NT2/D1 (cell line): ENCODE measurements at regions not wholly inside any gene's neighbourhood (a gene's known extent, or its start where the extent isn't known, plus 50 kb on each side); places are given as distances from the start of the nearest gene placed in this dataset.

ENCODE experiments used
- DNase-seq: peaks from one replicate; pipeline ENCODE4 v3.0.0-alpha.2; 2011; ENCODE audit warnings: low read depth, low spot score
- H3K27me3 ChIP-seq: 2 replicates; pipeline ENCODE4 v1.6.0; 2011; ENCODE audit warnings: mild to moderate bottlenecking; ENCODE audit not compliant: insufficient read length, insufficient read depth
- H3K36me3 ChIP-seq: 2 replicates; pipeline ENCODE4 v1.6.1; 2011; ENCODE audit warnings: mild to moderate bottlenecking, low read length, mixed read lengths; ENCODE audit not compliant: insufficient read depth, insufficient read length
- H3K4me1 ChIP-seq: 2 replicates; pipeline ENCODE4 v1.5.1; 2011; ENCODE audit not compliant: insufficient read depth, insufficient read length
- H3K4me3 ChIP-seq: 2 replicates; pipeline ENCODE4 v1.5.1; 2011; ENCODE audit warnings: low read depth; ENCODE audit not compliant: insufficient read length
- H3K9ac ChIP-seq: 2 replicates; pipeline ENCODE4 v1.6.0; 2011; ENCODE audit warnings: low read depth; ENCODE audit not compliant: insufficient read length
- H3K9me3 ChIP-seq: 2 replicates; pipeline ENCODE4 v1.5.1; 2011; ENCODE audit warnings: mild to moderate bottlenecking, low read length; ENCODE audit not compliant: insufficient read depth
- SUZ12 ChIP-seq: IDR thresholded peaks from 2 replicates; pipeline ENCODE4 v1.6.1; 2011; ENCODE audit not compliant: insufficient read length, insufficient read depth; ENCODE audit errors: extremely low read depth
- YY1 ChIP-seq: IDR thresholded peaks from 2 replicates; pipeline ENCODE4 v1.6.1; 2011; ENCODE audit not compliant: insufficient read length, insufficient read depth
- ZNF274 ChIP-seq: IDR thresholded peaks from 2 replicates; pipeline ENCODE4 v1.6.1; 2011; ENCODE audit warnings: mild to moderate bottlenecking, low read depth, low read length

- no peaks in the 10 kb centered on the region for H3K4me1 ChIP-seq
- H3K27me3 ChIP-seq = no peaks in the 10 kb centered on the region
- no peak for TF ChIP-seq ZNF274
- TF ChIP-seq SUZ12 = no peak
- no peak for TF ChIP-seq YY1
- no peak overlapping the region for H3K9ac ChIP-seq
- H3K9me3 ChIP-seq = no peaks in the 10 kb centered on the region
- no peaks in the 10 kb centered on the region for H3K36me3 ChIP-seq
- DNase-seq = no peak
- H3K4me3 ChIP-seq = no peak overlapping the region
Observed at GRCh38 chr16:80163339-80163738, 377.5 kb upstream of the DYNLRB2 start.

- H3K4me3 ChIP-seq = no peak overlapping the region
- H3K27me3 ChIP-seq = no peaks in the 10 kb centered on the region
- no peaks in the 10 kb centered on the region for H3K9me3 ChIP-seq
- no peaks in the 10 kb centered on the region for H3K4me1 ChIP-seq
- DNase-seq = no peak
- no peak overlapping the region for H3K9ac ChIP-seq
- TF ChIP-seq SUZ12 = no peak
- TF ChIP-seq YY1 = no peak
- TF ChIP-seq ZNF274 = no peak
- H3K36me3 ChIP-seq = no peaks in the 10 kb centered on the region
Observed at GRCh38 chr16:80161799-80162739, 378.7 kb upstream of the DYNLRB2 start.

- Histone ChIP-seq H3K4me3 (no peak overlapping the region), H3K27me3 (no peaks in the 10 kb centered on the region), H3K36me3 (no peaks in the 10 kb centered on the region), H3K4me1 (no peaks in the 10 kb centered on the region), H3K9ac (no peak overlapping the region), H3K9me3 (no peaks in the 10 kb centered on the region)
- no peak for DNase-seq
- no peak for TF ChIP-seq YY1
- no peak for TF ChIP-seq ZNF274
- TF ChIP-seq SUZ12 = no peak
Observed at GRCh38 chr16:80158766-80159165, 382.0 kb upstream of the DYNLRB2 start.

GRCh38 chr16:80151722-80152111 lies 389.1 kb upstream of the DYNLRB2 start:
- Histone ChIP-seq H3K36me3 (no peaks in the 10 kb centered on the region), H3K9me3 (no peaks in the 10 kb centered on the region), H3K27me3 (no peaks in the 10 kb centered on the region), H3K4me3 (no peak overlapping the region), H3K4me1 (no peaks in the 10 kb centered on the region), H3K9ac (no peak overlapping the region)
- no peak for TF ChIP-seq ZNF274
- TF ChIP-seq SUZ12 = no peak
- no peak for TF ChIP-seq YY1
- DNase-seq = no peak

GRCh38 chr16:80150978-80151721 lies 389.6 kb upstream of the DYNLRB2 start:
- no peaks in the 10 kb centered on the region for H3K36me3 ChIP-seq
- no peak overlapping the region for H3K9ac ChIP-seq
- no peaks in the 10 kb centered on the region for H3K9me3 ChIP-seq
- DNase-seq = no peak
- H3K4me3 ChIP-seq = no peak overlapping the region
- no peak for TF ChIP-seq YY1
- TF ChIP-seq SUZ12 = no peak
- no peak for TF ChIP-seq ZNF274
- H3K4me1 ChIP-seq = no peaks in the 10 kb centered on the region
- no peaks in the 10 kb centered on the region for H3K27me3 ChIP-seq

- no peaks in the 10 kb centered on the region for H3K4me1 ChIP-seq
- no peak for DNase-seq
- TF ChIP-seq ZNF274 (no peak), SUZ12 (no peak), YY1 (no peak)
Observed at GRCh38 chr16:80148826-80149225, 392.0 kb upstream of the DYNLRB2 start.

More at GRCh38 chr16:80148826-80149225, 392.0 kb upstream of the DYNLRB2 start:
- Histone ChIP-seq H3K27me3 (no peaks in the 10 kb centered on the region), H3K9ac (no peak overlapping the region), H3K4me3 (no peak overlapping the region), H3K9me3 (no peaks in the 10 kb centered on the region), H3K36me3 (no peaks in the 10 kb centered on the region)
